DMS 273 (cell line): ENCODE measurements at regions not wholly inside any gene's neighbourhood (a gene's known extent, or its start where the extent isn't known, plus 50 kb on each side); places are given as distances from the start of the nearest gene placed in this dataset.
"Not testable (repeated sequence)": the region's sequence is repeated elsewhere in the genome, so short reads cannot be mapped to it uniquely, and the experiment has no call there.

Source experiments
- DNase-seq: peaks from one replicate; lab custom pipeline; 2025; ENCODE audit not compliant: unreplicated experiment; lab: John Stamatoyannopoulos, UW

GRCh38 chr3:72538070-72538745 lies 310.0 kb downstream of the SHQ1 start:
- DNase-seq: no peak

- DNase-seq: no peak
Measured at GRCh38 chr3:72537448-72537847, 310.8 kb downstream of the SHQ1 start.

- DNase-seq: no peak
Measured at GRCh38 chr3:72536878-72537267, 311.4 kb downstream of the SHQ1 start.

GRCh38 chr3:72536206-72536877 lies 311.9 kb downstream of the SHQ1 start:
- DNase-seq: no peak

- no peak for DNase-seq
Measured at GRCh38 chr3:72535772-72536171, 312.5 kb downstream of the SHQ1 start.

- no peak for DNase-seq
Measured at GRCh38 chr3:72533591-72534473, 314.4 kb downstream of the SHQ1 start.

- no peak for DNase-seq
Measured at GRCh38 chr3:72530426-72530825, 317.8 kb downstream of the SHQ1 start.

GRCh38 chr3:72529081-72529480 lies 319.2 kb downstream of the SHQ1 start:
- DNase-seq: no peak

- DNase-seq: no peak
Measured at GRCh38 chr3:72523429-72524151, 324.7 kb downstream of the SHQ1 start.

GRCh38 chr3:72520690-72521308 lies 327.4 kb downstream of the SHQ1 start:
- DNase-seq: no peak

GRCh38 chr3:72519946-72520604 lies 328.2 kb downstream of the SHQ1 start:
- DNase-seq: no peak

GRCh38 chr3:72517921-72518424 lies 330.3 kb downstream of the SHQ1 start:
- no peak for DNase-seq

- no peak for DNase-seq
Measured at GRCh38 chr3:72517336-72517735, 330.9 kb downstream of the SHQ1 start.

- no peak for DNase-seq
Measured at GRCh38 chr3:72516361-72516760, 331.9 kb downstream of the SHQ1 start.

- DNase-seq: no peak
Measured at GRCh38 chr3:72515941-72516340, 332.3 kb downstream of the SHQ1 start.

GRCh38 chr3:72515281-72515680 lies 333.0 kb downstream of the SHQ1 start:
- DNase-seq: no peak

GRCh38 chr3:72510247-72510646 lies 338.0 kb downstream of the SHQ1 start:
- no peak for DNase-seq

GRCh38 chr3:72505539-72506405 lies 342.5 kb downstream of the SHQ1 start:
- DNase-seq: no peak

GRCh38 chr3:72497501-72497900 lies 350.7 kb downstream of the SHQ1 start:
- not testable (repeated sequence) for DNase-seq
